GM21619 (cell line): ENCODE measurements at regions not wholly inside any gene's neighbourhood (a gene's known extent, or its start where the extent isn't known, plus 50 kb on each side); places are given as distances from the start of the nearest gene placed in this dataset.
"Not testable (repeated sequence)": the region's sequence is repeated elsewhere in the genome, so short reads cannot be mapped to it uniquely, and the experiment has no call there.

Experiments
- ATAC-seq: cut with Tn5 transposase; IDR thresholded peaks from one replicate; pipeline ENCODE4 v1.9.1; 2021; ENCODE audit not compliant: unreplicated experiment

GRCh38 chr10:123375097-123375496 lies 220.9 kb downstream of the BUB3 start:
- ATAC-seq, result no peak

GRCh38 chr10:123375738-123376137 lies 221.5 kb downstream of the BUB3 start:
- no peak for ATAC-seq

GRCh38 chr10:123377883-123378282 lies 223.7 kb downstream of the BUB3 start:
- ATAC-seq, result no peak

GRCh38 chr10:123378302-123378701 lies 224.1 kb downstream of the BUB3 start:
- ATAC-seq, result no peak

- ATAC-seq, result no peak
These were observed 225.0 kb downstream of the BUB3 start for GRCh38 chr10:123379156-123379555.

- ATAC-seq, result no peak
These were observed 226.4 kb downstream of the BUB3 start for GRCh38 chr10:123380491-123381085.

GRCh38 chr10:123381224-123381623 lies 227.0 kb downstream of the BUB3 start:
- ATAC-seq, result no peak

GRCh38 chr10:123382491-123382890 lies 228.3 kb downstream of the BUB3 start:
- ATAC-seq, result no peak

- no peak for ATAC-seq
These were observed 231.4 kb downstream of the BUB3 start for GRCh38 chr10:123385508-123386080.

GRCh38 chr10:123389520-123389919 lies 235.3 kb downstream of the BUB3 start:
- ATAC-seq, result no peak

GRCh38 chr10:123390332-123390731 lies 236.1 kb downstream of the BUB3 start:
- ATAC-seq, result no peak

- no peak for ATAC-seq
These were observed 236.7 kb downstream of the BUB3 start for GRCh38 chr10:123390874-123391273.

- peak; percentile 23 for ATAC-seq
These were observed 237.2 kb downstream of the BUB3 start for GRCh38 chr10:123391275-123392028.

- peak; percentile 90 for ATAC-seq
These were observed 238.2 kb downstream of the BUB3 start for GRCh38 chr10:123392182-123392963.

- ATAC-seq, result no peak
These were observed 239.0 kb downstream of the BUB3 start for GRCh38 chr10:123393170-123393569.

GRCh38 chr10:123394382-123394781 lies 240.2 kb downstream of the BUB3 start:
- ATAC-seq, result no peak

GRCh38 chr10:123395234-123395633 lies 241.0 kb downstream of the BUB3 start:
- not testable (repeated sequence) for ATAC-seq

- no peak for ATAC-seq
These were observed 241.7 kb downstream of the BUB3 start for GRCh38 chr10:123395906-123396305.

GRCh38 chr10:123398180-123398591 lies 244.0 kb downstream of the BUB3 start:
- ATAC-seq, result peak; percentile 83

- ATAC-seq, result no peak
These were observed 244.6 kb downstream of the BUB3 start for GRCh38 chr10:123398756-123399155.

GRCh38 chr10:123399276-123399839 lies 245.2 kb downstream of the BUB3 start:
- ATAC-seq, result no peak
